GM21390 (cell line): ENCODE measurements at regions not wholly inside any gene's neighbourhood (a gene's known extent, or its start where the extent isn't known, plus 50 kb on each side); places are given as distances from the start of the nearest gene placed in this dataset.
"Not testable (repeated sequence)": the region's sequence is repeated elsewhere in the genome, so short reads cannot be mapped to it uniquely, and the experiment has no call there.

Experiments used
- ATAC-seq: cut with Tn5 transposase; IDR thresholded peaks from one replicate; pipeline ENCODE4 v1.9.1; 2021; ENCODE audit not compliant: unreplicated experiment

GRCh38 chr6:74439123-74439811 is 743.3 kb downstream of the CD109 start:
- no peak for ATAC-seq

GRCh38 chr6:74438395-74438794 is 742.4 kb downstream of the CD109 start:
- ATAC-seq: not testable (repeated sequence)

GRCh38 chr6:74434171-74434570 is 738.2 kb downstream of the CD109 start:
- no peak for ATAC-seq

- ATAC-seq: no peak
Measured at GRCh38 chr6:74431873-74432580, 736.0 kb downstream of the CD109 start.

GRCh38 chr6:74420221-74420620 is 724.2 kb downstream of the CD109 start:
- ATAC-seq: no peak

GRCh38 chr6:74415056-74415455 is 719.1 kb downstream of the CD109 start:
- ATAC-seq: no peak

GRCh38 chr6:74410630-74411029 is 714.6 kb downstream of the CD109 start:
- no peak for ATAC-seq

- no peak for ATAC-seq
Measured at GRCh38 chr6:74409447-74409846, 713.4 kb downstream of the CD109 start.

GRCh38 chr6:74408844-74409243 is 712.8 kb downstream of the CD109 start:
- no peak for ATAC-seq

- no peak for ATAC-seq
Measured at GRCh38 chr6:74404366-74404765, 708.4 kb downstream of the CD109 start.

- ATAC-seq: no peak
Measured at GRCh38 chr6:74402781-74403180, 706.8 kb downstream of the CD109 start.

- not testable (repeated sequence) for ATAC-seq
Measured at GRCh38 chr6:74378437-74378836, 682.4 kb downstream of the CD109 start.

- ATAC-seq: no peak
Measured at GRCh38 chr6:74369556-74369993, 673.6 kb downstream of the CD109 start.

GRCh38 chr6:74368746-74369145 is 672.7 kb downstream of the CD109 start:
- no peak for ATAC-seq

GRCh38 chr6:74366634-74367033 is 670.6 kb downstream of the CD109 start:
- no peak for ATAC-seq

GRCh38 chr6:74362391-74362790 is 666.4 kb downstream of the CD109 start:
- no peak for ATAC-seq

GRCh38 chr6:74357321-74357720 is 661.3 kb downstream of the CD109 start:
- no peak for ATAC-seq

- ATAC-seq: no peak
Measured at GRCh38 chr6:74356391-74356790, 660.4 kb downstream of the CD109 start.

- no peak for ATAC-seq
Measured at GRCh38 chr6:74346936-74347535, 651.0 kb downstream of the CD109 start.

- ATAC-seq: no peak
Measured at GRCh38 chr6:74343804-74344203, 647.8 kb downstream of the CD109 start.

GRCh38 chr6:74343321-74343720 is 647.3 kb downstream of the CD109 start:
- ATAC-seq: not testable (repeated sequence)

GRCh38 chr6:74334722-74335121 is 638.7 kb downstream of the CD109 start:
- no peak for ATAC-seq
